SHP77 (cell line): ENCODE measurements at regions not wholly inside any gene's neighbourhood (a gene's known extent, or its start where the extent isn't known, plus 50 kb on each side); places are given as distances from the start of the nearest gene placed in this dataset.
"Not testable (repeated sequence)": the region's sequence is repeated elsewhere in the genome, so short reads cannot be mapped to it uniquely, and the experiment has no call there.

Source experiments
- DNase-seq, 2 experiments: peaks; one replicate each; lab custom pipeline; 2025; lab: John Stamatoyannopoulos, UW

DNA sequence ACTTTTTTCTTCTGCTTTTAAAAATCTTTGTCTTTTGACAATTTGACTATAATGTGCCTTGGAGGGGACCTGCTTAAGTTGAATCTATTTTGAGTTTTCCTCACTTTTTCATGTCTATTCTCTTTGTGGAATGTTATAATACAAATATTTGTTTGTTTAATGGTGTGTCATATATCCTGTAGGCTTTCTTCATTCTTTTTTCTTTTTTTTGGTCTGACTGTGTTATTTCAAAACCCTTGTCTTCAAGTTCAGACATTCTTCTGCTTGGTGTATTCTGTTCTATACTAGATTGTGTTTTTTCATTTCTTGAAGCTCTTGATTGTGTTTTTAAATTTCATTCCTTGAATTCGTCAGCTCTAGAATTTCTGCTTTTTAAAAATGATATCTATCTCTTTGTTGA is 228.2 kb downstream of the STK31 start:
- DNase-seq = no peak

DNA sequence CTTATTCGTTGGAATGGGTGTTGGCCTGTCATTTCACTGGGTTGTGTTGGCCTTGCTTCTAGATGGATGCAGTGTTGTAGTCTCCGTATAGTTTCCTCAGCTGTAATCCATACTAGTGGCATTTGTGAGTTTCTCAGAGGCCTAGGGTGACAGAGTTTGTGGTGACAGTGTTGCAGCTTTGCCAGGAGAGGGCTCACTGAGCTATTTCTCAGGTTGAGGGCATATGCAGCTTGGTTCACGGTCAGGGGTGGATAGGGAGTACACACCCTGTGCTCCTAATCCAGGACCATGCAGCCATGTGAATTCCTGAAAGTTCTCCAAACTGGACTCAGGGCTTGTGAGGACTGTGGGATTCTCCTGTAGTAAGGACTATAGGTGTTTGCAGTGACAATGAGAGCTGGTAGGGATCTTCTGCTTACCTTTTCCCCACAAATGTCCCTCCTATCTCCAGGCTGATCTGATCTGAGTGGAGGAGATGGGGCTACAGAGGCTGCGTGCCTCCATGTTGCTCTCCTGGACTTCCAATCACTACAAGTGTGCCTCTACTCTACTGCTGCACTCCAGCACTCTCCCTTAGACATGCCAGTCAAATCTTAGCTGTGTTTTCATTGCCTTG is 229.0 kb downstream of the STK31 start:
- peak; percentile 61 to 64 for DNase-seq

DNA sequence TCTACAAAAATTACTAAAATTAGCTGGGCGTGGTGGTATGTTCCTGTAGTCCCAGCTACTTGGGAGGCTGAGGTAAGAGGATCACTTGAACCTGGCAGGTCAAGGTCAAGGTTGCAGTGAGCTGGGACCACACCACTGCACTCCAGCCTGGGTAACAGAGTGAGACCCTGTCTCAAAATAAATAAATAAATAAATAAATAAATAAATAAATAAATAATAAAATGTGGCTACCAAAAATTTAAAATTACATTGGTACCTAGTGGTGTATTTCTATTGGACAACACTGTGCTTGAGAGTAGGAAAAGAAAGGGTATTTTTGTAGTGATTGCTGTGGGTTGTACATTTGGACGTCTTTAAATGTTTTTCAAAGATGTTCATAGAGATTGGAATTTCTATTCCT is 229.7 kb downstream of the STK31 start:
- DNase-seq = not testable (repeated sequence)

DNA sequence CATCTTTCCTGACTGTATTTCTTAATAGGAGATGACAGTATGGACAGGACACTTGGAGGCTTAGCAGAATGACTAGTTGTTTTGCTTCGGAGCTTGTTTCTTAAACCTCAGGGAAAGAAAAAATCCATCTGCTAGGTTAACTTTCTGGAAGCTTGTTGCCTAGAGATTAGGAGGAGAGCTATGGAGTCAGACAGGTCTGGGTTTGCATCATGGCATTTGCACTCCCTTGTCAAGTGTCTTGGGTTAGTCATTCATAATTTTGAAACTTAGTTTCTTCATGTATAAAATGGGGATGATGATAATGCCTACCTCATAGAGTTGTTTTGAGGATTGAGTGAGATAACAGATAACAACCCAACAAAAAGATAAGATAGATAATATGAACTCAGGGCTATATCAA is 231.5 kb downstream of the STK31 start:
- DNase-seq = no peak

DNA sequence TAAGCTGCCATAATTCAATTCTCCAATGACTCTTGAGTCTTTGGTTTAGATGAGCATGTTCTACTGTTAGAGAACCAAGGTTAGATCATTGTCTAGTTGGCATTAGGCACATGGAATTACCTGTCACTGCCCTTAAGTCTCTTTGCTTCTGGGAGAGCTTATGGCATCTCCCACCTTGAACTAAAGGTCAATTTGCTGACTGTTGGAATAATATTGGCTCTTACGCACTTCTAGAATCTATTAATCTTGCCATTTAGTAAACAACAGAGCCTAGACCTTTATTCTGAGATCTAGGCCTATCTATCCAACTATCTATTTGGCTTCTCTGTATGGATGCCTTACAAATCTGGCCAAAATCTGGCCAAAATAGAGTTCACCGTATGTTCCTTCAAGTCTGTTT is 232.0 kb downstream of the STK31 start:
- no peak for DNase-seq

DNA sequence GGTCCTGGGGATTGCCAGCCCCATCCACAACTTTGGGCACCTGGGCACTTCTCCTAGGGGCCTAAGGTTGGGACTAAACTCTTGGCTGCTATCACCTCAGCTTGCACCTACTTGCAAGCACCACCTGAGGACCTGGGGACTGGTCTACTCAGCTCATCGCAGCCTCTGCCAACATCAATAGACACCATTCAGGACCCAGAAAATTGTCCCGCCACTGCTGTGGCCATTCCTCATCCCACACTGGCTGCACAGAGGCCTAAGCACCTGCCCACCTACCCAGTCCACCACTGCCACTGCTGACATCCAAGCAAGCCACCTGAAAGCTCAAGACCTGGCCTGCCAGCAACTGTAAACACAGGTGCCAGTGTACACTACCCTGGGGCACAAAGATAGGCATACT is 234.1 kb downstream of the STK31 start:
- DNase-seq = no peak

DNA sequence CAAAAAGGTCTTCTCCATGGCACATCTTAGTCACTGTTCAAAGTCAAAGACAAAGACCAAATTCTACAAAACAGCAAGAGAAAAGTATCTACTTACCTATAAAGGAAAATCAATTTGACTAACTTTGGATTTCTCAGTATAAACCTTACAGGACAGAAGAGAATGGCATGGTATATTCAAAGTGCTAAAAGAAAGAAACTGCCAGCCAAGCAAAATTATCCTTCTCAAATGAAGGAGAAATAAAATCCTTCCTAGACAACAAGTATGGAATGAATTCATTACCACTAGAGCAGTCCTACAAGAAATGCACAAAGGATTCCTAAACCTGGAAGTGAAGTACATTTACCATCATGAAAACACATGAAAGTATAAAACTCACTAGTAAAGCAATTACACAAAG is 235.5 kb downstream of the STK31 start:
- DNase-seq = no peak

DNA sequence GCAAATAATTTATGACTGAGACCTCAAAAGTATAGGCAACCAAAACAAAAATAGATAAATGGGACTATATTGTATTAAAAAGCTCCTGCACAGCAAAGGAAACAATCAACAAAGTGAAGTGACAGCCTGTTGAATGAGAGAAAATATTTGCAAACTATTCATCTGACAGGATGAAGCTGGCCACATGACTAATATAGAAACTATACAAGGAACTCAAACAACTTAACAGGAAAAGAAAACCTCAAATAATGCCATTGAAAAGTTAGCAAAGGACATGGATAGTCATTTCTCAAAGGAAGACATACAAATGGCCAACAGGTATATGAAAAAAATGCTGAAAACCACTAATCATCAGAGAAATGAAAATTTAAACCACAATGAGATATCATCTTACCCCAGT is 245.1 kb downstream of the STK31 start:
- DNase-seq = no peak

DNA sequence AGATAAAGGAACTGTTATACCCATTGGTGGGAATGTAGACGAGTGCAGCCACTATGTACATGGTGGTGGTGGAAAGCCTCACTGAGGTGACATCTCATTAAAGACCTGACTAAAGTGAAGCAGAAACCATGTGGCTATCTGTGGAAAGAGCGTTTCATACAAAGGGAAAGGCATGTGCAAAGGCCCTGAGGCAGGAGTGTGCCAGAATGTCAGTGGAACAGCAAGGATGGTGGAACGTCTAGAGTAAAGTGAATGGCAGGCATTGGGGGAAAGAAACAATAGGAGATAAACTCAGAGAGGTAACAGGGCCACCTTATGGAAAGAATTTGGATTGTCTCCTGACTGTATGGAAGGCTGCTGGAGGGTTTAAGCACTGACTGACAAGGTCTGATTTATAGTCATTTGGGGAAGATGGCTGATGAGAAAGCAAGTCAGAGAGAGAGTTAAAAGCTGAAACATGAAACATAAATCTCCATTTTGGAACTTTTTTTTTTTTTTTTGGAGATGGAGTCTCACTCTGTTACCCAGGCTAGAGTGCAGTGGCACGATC is 245.7 kb downstream of the STK31 start:
- no peak for DNase-seq

DNA sequence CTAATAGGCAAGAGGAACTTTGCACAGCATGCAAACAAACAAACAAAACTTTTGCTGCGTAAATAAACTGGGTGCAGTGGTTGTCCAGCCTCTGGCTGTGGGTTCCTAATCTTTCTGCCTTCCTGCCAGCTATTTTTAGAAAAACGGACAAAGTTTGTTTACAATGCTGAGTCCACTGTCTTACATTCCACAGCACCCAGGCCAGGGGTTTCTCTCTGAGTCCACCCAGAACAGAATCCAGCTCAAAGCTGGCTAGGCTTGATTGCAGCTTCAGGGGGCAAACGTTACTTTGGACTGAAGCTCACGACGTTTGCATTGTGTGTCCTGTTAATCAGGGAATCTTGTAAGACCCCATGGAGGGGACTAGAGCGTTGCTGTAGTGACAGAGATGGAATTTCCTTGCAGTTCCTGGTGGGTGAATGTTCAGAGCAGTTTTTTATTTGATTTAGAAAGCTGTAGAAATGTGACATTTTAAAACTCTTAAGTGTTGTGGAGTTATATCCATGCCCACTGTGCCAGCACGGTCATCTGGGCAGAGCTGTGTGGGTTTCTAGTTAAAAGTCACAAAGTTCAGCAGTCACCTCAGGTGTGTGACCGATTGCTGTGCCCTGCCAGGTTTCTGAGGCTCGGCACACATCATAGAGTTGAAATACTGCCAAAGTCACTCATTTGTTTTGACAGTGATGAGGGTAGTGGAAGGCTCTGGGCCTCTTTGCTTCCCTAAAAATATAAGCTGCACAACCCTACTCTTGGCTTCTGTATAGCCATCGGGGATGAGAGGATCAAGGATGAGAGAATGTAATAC is 247.0 kb downstream of the STK31 start:
- DNase-seq = no peak

DNA sequence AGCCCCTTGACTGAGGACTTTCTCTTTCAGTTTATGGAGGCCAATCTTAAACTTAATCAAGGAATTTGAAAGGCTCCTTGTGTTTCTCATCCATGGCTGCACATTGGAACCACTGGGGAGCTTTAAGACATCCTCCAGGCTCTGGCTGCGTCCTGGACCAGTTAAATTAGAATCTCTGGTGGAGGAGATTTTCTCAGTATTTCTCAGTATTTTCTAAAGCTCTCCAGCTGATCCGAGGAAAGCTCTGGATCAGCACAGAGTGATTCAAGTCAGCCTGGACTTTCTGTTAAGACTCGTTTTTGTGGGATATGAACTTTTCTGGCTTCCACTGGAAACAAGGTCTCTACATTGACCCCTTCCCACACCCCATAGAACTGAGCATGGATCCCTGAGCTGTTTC is 249.8 kb downstream of the STK31 start:
- no peak for DNase-seq

DNA sequence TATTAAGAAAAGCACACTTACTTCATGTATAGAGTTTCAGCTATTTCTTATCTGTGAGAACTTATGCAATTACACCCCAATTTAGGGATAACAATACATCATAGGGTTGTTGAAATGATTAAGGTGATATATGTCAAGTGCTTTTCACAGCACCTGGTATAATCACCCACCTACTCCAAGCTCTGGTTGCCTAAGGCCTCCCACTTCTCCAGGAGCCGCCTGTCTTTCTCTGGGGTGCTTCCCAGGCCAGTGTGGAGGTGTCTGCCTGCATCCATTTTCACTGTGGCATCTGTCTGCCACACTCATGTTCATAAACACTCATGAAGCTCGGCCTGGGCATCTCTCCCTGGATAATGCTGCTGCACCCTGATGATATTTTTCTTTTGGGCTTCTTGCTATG is 250.3 kb downstream of the STK31 start:
- DNase-seq = no peak

DNA sequence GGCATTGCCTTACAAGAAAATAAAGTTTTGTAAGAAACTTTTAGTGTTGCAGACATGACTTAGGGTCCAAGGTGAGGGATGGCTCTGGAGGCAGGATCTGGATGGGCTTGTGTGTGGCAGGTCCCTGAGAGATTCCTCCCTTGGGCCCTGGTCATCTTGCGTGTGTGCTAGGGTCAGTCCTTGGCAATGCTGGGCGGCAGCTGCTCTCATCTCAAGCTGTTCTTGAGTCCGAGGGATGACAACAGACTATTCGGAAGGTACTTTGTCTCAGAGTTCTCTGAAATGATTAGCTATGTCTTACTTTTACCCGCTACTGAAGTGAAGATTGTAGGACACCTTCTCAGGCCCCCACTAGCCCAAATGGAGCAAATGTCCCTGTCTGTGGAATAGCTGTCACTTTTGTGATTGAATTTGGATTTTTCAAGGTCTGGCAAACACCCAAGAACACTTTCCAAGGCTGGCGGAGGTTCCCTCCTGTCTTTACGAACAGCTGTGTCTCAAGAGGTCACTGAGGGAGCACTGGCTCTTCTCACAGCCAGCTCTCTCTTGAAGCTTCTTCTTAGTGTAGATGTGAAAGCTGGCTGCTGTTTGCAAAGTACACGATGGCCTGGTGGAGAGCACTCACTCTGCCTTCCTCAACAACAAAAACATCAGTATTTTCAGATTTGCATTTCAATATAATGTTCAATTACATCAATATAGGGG is 253.6 kb downstream of the STK31 start:
- DNase-seq = no peak

DNA sequence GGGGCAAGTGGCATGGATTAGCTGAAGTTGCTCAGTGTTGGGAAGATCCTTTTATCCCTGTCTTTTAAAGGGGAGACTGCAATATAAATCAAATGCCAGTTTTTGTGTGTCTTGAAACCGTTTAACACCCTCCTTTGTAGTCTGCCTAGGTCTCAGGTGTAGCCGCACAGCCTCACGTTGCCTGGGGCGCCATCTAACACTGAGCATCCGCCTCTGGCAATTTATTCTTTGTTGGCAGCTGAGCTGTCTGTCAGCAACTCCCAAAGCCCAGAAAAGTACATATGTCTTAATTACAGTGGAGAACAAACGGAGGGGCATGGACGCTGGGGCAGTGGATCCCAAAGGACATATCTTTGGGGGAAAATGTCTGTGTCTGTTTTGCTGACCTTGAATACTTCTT is 254.7 kb downstream of the STK31 start:
- no peak for DNase-seq

DNA sequence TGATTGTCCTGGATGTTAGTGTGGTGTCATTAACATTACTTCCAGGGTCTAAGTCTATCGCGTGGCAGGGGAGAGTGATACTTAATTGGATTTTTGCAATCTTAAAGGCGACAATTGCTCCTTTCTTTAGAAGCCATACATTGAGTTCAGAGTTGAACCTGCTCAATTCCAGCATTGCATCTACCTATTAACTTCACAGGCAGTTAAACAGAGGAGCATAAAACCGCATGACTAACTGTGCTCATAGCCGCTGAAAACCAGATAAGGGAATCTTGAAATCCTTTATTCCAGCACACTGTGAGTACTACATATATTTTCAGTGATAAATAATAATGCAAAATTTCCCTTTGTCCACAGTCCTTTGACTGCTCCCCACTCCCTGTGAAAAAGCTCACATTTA is 255.3 kb downstream of the STK31 start:
- DNase-seq = no peak

DNA sequence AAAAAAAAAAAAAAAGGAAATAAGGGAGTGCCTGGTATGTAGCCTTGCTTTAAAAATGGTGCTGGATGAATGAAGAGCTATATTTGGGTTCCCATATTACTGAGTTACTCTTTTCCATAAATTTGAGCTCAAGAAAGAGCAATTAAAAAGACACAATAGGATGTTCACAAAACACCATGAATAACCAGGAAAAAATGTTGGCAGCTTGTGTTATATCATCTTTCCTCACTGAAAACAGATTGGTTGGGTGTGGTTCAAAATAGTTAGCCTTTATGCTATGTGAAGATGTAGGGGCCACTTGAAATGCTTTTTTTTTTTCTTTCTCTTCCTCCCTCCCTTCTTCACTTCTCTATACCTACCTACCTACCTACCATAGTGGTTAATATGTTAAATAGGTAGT is 256.9 kb downstream of the STK31 start:
- no peak for DNase-seq

DNA sequence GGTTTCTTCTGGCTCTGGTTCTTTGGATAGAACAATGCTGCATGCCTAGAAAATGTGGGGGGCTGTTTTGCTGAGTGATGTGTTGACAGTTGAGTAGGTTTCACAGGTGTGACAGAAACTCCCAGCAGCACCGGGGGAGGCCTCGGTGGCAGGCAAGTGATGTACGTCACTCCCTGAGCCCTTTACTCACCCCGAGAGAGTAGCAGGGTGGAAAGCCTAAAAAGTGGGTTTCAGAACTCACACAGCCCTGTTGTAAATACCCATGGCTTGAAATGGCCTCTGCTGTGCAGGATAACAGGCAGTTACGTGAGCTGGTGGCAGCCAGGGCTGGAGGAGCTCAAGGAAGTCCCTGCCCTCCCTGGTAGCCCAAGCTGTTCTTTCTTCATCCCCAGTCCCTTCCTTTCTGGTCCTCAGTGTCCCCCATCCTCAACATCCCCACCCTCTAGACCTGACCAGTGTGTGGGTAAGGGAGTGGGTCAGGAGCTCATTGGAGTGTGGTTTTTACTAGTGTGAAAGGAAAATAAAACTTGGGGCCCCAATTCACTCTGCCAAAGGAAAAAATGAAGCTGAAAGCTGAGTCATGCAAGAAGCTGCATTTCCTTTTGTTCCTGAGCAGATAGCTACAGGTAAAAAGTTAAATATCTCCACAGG is 258.1 kb downstream of the STK31 start:
- DNase-seq = no peak

DNA sequence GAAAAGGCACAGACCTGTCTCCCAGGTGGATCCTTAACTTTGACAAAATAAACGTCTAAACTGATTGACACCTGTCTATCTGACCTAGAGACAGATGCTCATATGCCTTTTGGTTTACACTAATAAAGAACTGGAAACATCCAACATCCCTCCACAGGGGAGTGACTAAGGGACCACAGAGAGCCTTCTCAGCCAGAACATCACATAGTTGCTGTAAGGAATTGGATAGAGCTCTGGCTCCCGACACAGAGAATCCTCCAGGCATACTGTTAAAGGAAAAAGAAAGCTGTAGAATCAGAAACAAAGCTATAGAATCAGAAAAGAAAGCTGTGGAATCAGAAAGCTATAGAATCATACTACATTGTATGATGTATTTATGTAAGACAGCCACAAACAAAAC is 258.8 kb downstream of the STK31 start:
- no peak for DNase-seq

DNA sequence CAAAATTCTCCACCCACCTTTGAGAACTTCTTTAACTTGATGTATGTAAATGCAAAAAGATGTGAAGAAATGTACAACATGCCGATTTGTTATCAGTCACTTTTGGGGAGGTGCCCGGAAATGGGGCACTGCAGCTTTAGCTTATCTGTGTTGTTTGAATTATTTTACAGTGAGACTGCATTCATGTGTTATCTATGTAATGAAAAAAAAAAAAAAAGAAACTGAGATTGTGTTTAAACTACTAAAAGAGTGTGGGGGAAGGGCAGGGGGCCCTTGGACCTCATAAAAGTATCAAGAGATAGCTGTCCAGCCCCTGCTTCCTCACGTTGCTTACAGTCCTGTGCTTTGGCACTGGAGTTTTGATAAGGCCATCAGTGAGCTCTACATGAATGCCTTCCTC is 259.4 kb downstream of the STK31 start:
- DNase-seq = no peak

DNA sequence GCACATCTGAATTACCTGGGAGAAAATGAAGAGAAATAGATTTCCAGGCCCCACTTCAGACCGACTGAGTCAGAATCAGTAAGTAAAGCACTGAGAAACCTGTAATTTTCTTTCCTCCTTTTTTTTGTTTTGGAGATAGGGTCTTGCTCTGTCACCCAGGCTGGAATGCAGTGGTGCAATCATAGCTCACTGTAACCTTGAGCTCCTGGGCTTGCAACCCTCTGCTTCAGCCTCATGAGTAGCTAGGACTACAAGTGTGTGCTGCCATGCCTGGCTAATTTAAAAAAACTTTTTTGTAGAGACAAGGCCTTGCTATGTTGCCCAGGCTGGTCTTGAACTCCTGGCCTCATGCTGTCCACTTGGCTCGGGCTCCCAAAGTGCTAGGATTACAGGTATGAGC is 260.2 kb downstream of the STK31 start:
- DNase-seq = no peak

DNA sequence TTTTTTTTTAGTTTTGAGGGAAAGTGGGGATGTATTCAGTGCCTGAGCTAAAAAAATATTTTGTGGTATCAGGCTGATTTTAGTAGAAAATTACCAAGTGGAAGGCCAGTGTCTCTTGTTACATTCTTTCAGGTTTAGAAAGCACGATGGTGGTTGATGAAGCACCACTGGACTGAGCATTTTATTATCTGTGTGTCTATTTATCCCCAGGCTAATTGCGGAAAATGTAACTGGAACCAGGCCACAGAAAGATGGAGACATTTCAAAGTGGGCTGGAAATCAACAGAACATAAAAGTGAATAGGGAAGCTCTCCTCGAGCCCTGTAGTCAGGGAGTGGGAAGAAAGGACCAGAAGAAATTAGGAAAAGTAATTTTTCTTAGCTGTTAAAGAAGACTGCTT is 261.0 kb downstream of the STK31 start:
- DNase-seq = no peak

DNA sequence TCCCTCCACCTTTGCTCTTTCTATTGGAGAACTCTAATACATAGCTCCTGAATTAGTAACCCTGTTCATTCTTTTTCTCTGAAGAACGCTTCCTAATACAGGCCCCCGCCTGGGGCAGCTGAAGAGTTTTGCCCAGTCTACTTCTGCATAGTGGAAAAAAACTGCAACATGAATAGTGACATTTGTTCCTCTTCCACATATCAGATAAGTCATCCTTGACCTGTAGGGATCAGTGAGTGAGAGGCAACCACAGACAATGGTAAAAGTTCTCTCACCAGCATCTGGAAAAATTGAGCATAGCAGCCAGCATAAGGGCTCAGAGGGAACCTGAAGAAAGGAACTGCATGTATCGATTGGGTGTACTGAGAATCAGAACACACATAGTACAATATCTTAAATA is 262.0 kb downstream of the STK31 start:
- no peak for DNase-seq

DNA sequence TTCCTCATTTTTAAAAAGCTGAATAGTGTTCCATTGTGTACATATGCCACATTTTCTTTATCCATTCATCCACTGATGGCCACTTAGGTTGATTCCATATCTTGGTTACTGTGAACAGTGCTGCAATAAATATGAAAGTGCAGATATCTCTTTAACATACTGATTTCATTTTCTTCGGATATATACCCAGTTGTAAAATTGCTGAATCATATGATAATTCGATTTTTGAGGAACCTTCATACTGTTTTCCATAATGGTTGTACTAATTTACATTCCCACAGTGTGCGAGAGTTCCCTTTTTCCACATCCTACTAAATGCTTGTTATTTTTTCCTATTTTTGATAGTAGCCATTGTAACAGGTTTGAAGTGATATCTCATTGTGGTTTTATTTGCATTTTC is 263.2 kb downstream of the STK31 start:
- no peak for DNase-seq
